Dedifferentiated amniotic fluid mesenchymal stem cell (primary cell): ENCODE measurements at regions not wholly inside any gene's neighbourhood (a gene's known extent, or its start where the extent isn't known, plus 50 kb on each side); places are given as distances from the start of the nearest gene placed in this dataset.

ENCODE experiments used
- DNase-seq: peaks from one replicate; pipeline ENCODE4 v3.0.0-alpha.2; 2016; ENCODE audit errors: extremely low spot score

GRCh38 chr9:79377339-79377855 is 194.4 kb upstream of the TLE4 start:
- no peak for DNase-seq

DNA sequence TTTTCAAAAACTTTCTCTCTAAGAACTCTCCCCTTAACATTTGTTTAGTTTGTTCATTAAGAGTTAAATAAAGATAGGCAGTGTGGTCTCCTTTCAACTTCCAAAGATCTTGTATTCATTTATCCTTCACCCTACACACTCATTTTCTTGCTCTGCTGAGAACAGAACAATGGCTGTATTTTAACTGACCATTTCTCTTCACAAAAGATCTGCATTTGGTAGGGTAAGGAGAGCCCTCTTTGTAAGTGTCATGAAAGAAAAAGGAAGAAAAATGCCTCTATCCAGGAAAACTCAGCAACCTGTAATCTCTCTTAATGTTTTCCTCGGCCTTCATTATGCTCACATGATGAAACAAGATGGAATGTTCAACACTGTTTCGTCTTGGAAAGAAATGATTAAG is 193.7 kb upstream of the TLE4 start:
- DNase-seq = no peak

DNA sequence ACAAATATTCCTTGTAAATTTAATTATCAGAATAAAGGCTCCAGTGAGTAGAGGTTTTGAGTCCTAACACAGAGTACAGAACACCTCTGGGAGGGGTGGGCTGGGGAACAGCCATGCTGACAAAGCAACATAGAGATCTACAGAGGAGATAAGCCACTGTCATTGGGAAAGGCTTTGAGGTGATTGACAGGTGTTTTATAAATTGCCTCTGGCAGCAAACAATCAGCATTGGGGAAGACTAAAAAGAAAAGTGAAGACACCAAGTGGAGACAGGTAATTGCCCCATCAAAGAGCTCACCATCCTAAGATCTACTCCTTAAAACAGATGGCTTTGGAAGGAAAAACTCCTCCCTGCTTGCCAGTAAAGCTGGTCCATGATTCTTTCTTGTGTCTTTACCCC is 189.7 kb upstream of the TLE4 start:
- no peak for DNase-seq

DNA sequence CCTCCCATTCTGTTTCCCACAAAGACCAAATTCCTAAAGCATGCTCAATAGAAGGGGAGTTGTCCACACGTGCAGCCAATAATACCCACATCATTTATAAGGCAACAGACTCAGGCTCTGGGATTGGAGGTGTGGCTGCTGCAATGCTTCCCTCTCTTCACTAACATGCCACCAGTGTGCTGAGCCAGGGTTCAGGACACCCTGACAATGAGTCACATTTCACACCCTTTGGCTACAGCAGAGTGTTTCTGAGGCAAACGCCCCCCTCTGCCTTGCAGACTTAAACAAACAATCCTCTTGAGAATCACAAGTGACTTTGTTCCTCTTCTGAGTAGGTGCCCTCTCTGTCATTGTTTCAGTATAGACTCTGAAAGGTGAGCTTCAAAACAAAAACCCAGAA is 189.3 kb upstream of the TLE4 start:
- no peak for DNase-seq

GRCh38 chr9:79383096-79383495 is 188.7 kb upstream of the TLE4 start:
- DNase-seq = no peak

- DNase-seq = no peak
Measured at GRCh38 chr9:79384091-79384490, 187.7 kb upstream of the TLE4 start.

- no peak for DNase-seq
Measured at GRCh38 chr9:79384501-79384900, 187.3 kb upstream of the TLE4 start.

- DNase-seq = no peak
Measured at GRCh38 chr9:79387101-79387835, 184.5 kb upstream of the TLE4 start.

- no peak for DNase-seq
Measured at GRCh38 chr9:79390077-79390698, 181.6 kb upstream of the TLE4 start.

GRCh38 chr9:79390781-79391770 is 180.7 kb upstream of the TLE4 start:
- no peak for DNase-seq

DNA sequence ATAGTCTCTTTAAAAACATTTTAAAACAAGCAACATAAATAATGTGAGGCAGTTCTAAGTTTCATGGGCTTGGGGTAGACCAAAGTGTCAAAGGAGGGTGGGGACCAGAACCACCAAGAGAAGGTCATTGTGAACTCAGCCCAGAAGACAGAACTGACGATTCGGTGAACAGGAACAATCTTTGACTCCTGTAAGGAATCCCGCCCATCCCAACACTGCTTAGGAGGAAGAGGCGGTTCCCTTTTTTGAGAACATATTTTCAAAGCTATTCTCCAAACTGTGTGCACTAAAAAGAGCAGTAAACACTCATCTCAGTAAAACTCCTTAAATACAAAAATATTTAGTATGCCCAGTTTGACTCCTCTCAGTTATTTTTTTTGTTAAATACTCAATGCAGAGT is 176.5 kb upstream of the TLE4 start:
- no peak for DNase-seq

- no peak for DNase-seq
Measured at GRCh38 chr9:79395755-79396154, 176.0 kb upstream of the TLE4 start.

DNA sequence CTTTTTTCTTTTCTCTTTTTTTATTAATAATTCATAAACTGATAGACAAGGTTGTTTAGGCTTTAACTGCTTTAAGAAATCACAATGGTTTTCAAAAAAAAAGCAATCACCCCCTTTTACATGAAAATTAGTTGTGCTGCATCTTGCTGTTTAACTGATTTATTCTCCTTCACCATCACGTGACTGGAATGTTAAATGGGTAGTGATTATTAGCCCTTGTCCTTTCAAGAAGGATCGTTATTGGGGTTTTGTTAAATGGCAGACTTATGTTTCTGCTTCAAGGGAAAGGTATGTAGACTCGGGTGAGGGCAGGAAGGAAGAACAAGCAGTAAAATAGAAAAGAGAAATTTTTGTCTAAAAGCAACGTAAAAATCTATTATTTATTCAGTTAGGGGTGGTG is 175.6 kb upstream of the TLE4 start:
- no peak for DNase-seq

DNA sequence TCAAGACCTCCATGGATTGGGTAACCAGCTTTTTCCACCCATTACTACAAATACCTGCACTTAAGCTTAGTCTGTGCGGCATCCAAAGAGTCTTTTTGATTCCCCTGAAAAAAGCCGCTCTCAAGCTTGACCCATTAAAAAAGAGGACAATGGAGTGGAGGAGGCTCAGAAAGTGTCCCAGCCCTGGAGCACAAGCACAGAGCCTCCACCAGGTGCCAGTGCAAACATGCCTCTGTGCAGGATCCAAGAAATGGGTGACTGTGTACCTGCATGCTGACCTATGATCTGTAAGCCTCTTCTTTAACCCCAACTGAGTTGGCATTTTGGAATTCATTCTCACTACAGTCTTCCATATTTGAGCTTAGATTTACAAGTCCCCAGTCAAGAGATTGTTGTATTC is 168.3 kb upstream of the TLE4 start:
- DNase-seq = no peak

DNA sequence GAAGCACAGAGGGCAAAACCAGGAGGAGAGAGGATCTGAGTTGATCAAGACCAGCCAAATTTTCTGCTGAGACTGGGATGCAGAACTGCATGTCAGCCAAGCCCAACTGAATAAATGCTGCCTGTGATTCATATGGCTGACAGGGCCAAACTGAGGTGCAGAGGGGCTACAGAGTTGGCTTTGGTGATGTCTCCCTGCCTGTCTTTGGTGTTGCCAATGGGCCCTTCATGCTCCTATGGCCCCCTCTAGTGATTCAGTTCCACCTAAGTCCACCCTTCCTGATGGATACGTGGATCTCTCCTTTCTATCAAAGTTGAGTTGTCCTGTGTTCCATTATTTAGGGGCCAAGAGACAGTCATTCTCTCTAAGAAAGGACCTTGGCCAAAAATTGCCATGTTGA is 163.6 kb upstream of the TLE4 start:
- no peak for DNase-seq

GRCh38 chr9:79408617-79409016 is 163.1 kb upstream of the TLE4 start:
- DNase-seq = no peak

GRCh38 chr9:79409182-79409823 is 162.5 kb upstream of the TLE4 start:
- no peak for DNase-seq

- DNase-seq = no peak
Measured at GRCh38 chr9:79425840-79426239, 145.9 kb upstream of the TLE4 start.

- DNase-seq = no peak
Measured at GRCh38 chr9:79428422-79428821, 143.3 kb upstream of the TLE4 start.

DNA sequence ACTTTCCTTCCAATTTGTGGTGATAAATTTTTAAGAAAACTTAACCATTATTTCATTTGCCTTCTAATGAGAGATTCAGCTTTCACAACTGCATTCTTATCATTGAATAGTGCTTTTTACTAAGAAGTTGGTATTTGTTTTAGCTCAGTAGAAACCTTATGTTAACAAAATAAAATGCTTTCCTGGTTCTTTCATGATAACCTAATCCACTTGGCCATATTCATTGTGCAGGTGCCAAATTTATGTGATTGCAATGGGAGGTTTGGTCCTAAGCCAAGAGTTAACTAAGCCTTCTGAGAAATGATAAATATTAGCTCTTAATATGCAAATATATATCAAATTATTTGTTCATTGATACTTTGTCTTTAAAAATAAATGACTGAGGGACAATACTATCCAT is 141.1 kb upstream of the TLE4 start:
- DNase-seq = no peak

GRCh38 chr9:79431019-79431679 is 140.6 kb upstream of the TLE4 start:
- no peak for DNase-seq
